CD4-positive, alpha-beta T cell (primary cell): ENCODE measurements at regions not wholly inside any gene's neighbourhood (a gene's known extent, or its start where the extent isn't known, plus 50 kb on each side); places are given as distances from the start of the nearest gene placed in this dataset.
"Not testable (repeated sequence)": the region's sequence is repeated elsewhere in the genome, so short reads cannot be mapped to it uniquely, and the experiment has no call there.

Experiments
- ATAC-seq: fragments of 200-7000 bp; cut with Tn5 transposase; one replicate; pipeline ENCODE4 v1.10.0; 2022; ENCODE audit warnings: mild to moderate bottlenecking; ENCODE audit not compliant: poor library complexity
- CTCF ChIA-PET: fragments of 350-600 bp; sonication (Branson Sonifier 250); formaldehyde crosslinking; loops from one replicate; lab custom pipeline; 2021; ENCODE audit warnings: antibody characterized with exemption, inconsistent platforms; lab: Charles Lee
- POLR2A ChIA-PET: fragments of 350-600 bp; sonication (Branson Sonifier 250); formaldehyde crosslinking; loops from one replicate; lab custom pipeline; 2021; ENCODE audit warnings: antibody characterized with exemption, inconsistent platforms; lab: Charles Lee
- DNase-seq, 14 experiments: peaks; one replicate each; pipeline ENCODE4 v3.0.0-alpha.2; 2013 to 2020; ENCODE audit warnings: mixed read lengths in 2 of 14
- H3K27ac ChIP-seq, 2 donors: one replicate each; pipeline versions ENCODE4 v1.5.1 to v1.7.0; 2013; ENCODE audit warnings: low read length in 2 of 2, low read depth in 1 of 2, mild to moderate bottlenecking in 1 of 2
- H3K27me3 ChIP-seq, 2 experiments: 1 replicate in 1 of 2; 2 replicates in 1 of 2; pipeline versions ENCODE4 v1.6.1 to v1.7.0; 2013; ENCODE audit warnings: low read length in 2 of 2, control low read depth in 1 of 2, mild to moderate bottlenecking in 1 of 2, moderate library complexity in 1 of 2; ENCODE audit not compliant: insufficient read depth in 2 of 2, control insufficient read depth in 1 of 2
- H3K36me3 ChIP-seq: one replicate; pipeline ENCODE4 v1.6.1; 2013; ENCODE audit warnings: low read length, control low read depth; ENCODE audit not compliant: insufficient read depth
- H3K4me1 ChIP-seq: one replicate; pipeline ENCODE4 v1.6.1; 2013; ENCODE audit warnings: low read length, control low read depth; ENCODE audit not compliant: insufficient read depth
- H3K4me3 ChIP-seq: one replicate; pipeline ENCODE4 v1.5.1; 2013; ENCODE audit warnings: mild to moderate bottlenecking, low read length, moderate library complexity
- H3K9me3 ChIP-seq, 2 experiments: 1 replicate in 1 of 2; 2 replicates in 1 of 2; pipeline versions ENCODE4 v1.6.1 to v1.7.0; 2013; ENCODE audit warnings: low read length in 2 of 2, mild to moderate bottlenecking in 2 of 2, control low read depth in 1 of 2, moderate library complexity in 1 of 2; ENCODE audit not compliant: control insufficient read depth in 1 of 2, insufficient read depth in 1 of 2
- H3K27ac Mint-ChIP-seq: one replicate; pipeline ENCODE4 v1.8.0; 2020; ENCODE audit warnings: mixed read lengths
- H3K27me3 Mint-ChIP-seq: one replicate; pipeline ENCODE4 v1.8.0; 2021; ENCODE audit warnings: mixed read lengths
- H3K36me3 Mint-ChIP-seq: one replicate; pipeline ENCODE4 v1.8.0; 2021; ENCODE audit warnings: low read depth, mixed read lengths
- H3K4me1 Mint-ChIP-seq: one replicate; pipeline ENCODE4 v1.8.0; 2021; ENCODE audit warnings: low read depth, mixed read lengths
- H3K4me3 Mint-ChIP-seq: one replicate; pipeline ENCODE4 v1.8.0; 2020; ENCODE audit warnings: mild to moderate bottlenecking, mixed read lengths
- H3K9me3 Mint-ChIP-seq: one replicate; pipeline ENCODE4 v1.8.0; 2020; ENCODE audit warnings: mixed read lengths
- intact Hi-C, 2 experiments: fragments of 100-400 bp; cut with DNase I in 1 of 2; cut with micrococcal nuclease in 1 of 2; formaldehyde crosslinking; loops; one replicate each; pipeline versions ENCODE4 v1.15.1 to v1.9.0; 2023 to 2025; cut with DNase I, micrococcal nuclease
- TF ChIP-seq, protein P1 (sequence below): fragments of 200-600 bp; IDR thresholded peaks from one replicate; pipeline ENCODE4 v1.8.0; 2022; ENCODE audit warnings: antibody characterized with exemption, mild to moderate bottlenecking

DNA sequence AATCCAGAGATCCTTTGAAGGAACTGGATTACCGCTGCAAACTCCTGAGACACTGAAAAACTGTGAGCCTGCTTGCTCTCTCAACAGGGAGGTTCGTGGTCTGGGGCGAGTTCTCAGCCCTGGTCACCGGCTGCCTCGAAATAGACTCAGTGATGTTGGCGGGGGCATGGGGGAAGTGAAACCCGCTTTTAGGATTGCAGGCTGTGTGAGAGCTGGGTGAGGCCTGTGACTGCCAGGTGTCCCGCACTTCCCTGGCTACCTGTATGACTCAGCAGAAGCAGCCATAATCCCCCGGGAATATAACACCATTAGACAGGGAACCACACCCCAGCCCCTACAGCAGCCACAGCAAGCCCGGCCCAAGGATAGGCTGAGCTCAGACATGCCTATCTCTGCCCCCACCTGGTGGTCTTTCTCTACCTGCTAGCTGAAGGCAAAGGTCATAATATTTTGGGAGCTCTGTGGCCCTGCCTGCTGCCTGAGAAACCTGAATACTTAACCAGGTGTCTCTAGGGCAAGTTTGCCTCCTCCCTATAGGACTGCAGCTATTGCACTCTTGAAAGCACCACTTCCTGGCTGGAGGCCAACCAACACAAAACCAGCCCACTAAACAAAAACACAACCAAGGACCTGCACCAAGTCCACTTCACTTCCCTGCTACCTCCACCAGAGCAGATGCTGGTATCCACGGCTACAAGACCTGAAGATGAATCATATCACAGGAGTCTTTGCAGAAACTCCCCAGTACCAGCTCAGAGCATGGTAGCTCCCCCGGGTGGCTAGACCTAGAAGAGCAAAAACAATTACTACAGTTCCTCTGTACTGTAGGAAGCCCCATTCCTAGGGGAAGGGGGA is 202.0 kb downstream of the RRAGB start:
- Mint-ChIP-seq H3K9me3 (peaks cover 3% of the 10 kb centered on the region), H3K27ac (no peak overlapping the region), H3K36me3 (peaks cover 20% of the 10 kb centered on the region), H3K4me1 (no peaks in the 10 kb centered on the region), H3K4me3 (no peak overlapping the region), H3K27me3 (no peaks in the 10 kb centered on the region)
- Histone ChIP-seq H3K4me1 (no peaks in the 10 kb centered on the region), H3K36me3 (no peaks in the 10 kb centered on the region), H3K27me3 (no peaks in the 10 kb centered on the region), H3K27ac (no peak overlapping the region), H3K4me3 (no peak overlapping the region), H3K9me3 (peaks cover 0 to 11% of the 10 kb centered on the region in 2 experiments)
- TF ChIP-seq, protein P1, sequence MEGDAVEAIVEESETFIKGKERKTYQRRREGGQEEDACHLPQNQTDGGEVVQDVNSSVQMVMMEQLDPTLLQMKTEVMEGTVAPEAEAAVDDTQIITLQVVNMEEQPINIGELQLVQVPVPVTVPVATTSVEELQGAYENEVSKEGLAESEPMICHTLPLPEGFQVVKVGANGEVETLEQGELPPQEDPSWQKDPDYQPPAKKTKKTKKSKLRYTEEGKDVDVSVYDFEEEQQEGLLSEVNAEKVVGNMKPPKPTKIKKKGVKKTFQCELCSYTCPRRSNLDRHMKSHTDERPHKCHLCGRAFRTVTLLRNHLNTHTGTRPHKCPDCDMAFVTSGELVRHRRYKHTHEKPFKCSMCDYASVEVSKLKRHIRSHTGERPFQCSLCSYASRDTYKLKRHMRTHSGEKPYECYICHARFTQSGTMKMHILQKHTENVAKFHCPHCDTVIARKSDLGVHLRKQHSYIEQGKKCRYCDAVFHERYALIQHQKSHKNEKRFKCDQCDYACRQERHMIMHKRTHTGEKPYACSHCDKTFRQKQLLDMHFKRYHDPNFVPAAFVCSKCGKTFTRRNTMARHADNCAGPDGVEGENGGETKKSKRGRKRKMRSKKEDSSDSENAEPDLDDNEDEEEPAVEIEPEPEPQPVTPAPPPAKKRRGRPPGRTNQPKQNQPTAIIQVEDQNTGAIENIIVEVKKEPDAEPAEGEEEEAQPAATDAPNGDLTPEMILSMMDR, result no peak
- ATAC-seq (no peak), DNase-seq (no peak)
- POLR2A ChIA-PET, result no interaction called here
- CTCF ChIA-PET, result no interaction called here
- intact Hi-C loops, result no loop called here

- H3K4me1 ChIP-seq, result no peaks in the 10 kb centered on the region
- no peak for ATAC-seq
- Mint-ChIP-seq H3K4me1 (no peaks in the 10 kb centered on the region), H3K27ac (no peak overlapping the region), H3K4me3 (no peak overlapping the region), H3K9me3 (no peaks in the 10 kb centered on the region), H3K36me3 (peaks cover 34% of the 10 kb centered on the region), H3K27me3 (no peaks in the 10 kb centered on the region)
- ChIA-PET POLR2A (no interaction called here), CTCF (interaction anchor here (0.7 kb wide), 1 partner anchor 918 kb away, joined by 4 read pairs; no protein-coding TSS in a partner anchor)
- H3K4me3 ChIP-seq, result no peak overlapping the region
- H3K27me3 ChIP-seq, result no peaks in the 10 kb centered on the region
- no peak overlapping the region for H3K27ac ChIP-seq
- DNase-seq, result no peak
- H3K36me3 ChIP-seq, result no peaks in the 10 kb centered on the region
- TF ChIP-seq, protein P1, result no peak
- intact Hi-C loops, result no loop called here
- peaks cover 0 to 10% of the 10 kb centered on the region in 2 experiments for H3K9me3 ChIP-seq
Observed at GRCh38 chrX:55924574-55924973, 207.0 kb downstream of the RRAGB start.

GRCh38 chrX:55928529-55928928 is 211.0 kb downstream of the RRAGB start:
- CTCF ChIA-PET, H3K4me1 Mint-ChIP-seq, H3K27me3 ChIP-seq, H3K4me3 Mint-ChIP-seq, H3K36me3 ChIP-seq, ATAC-seq, DNase-seq, H3K4me3 ChIP-seq, H3K4me1 ChIP-seq, H3K9me3 ChIP-seq, H3K27ac Mint-ChIP-seq, POLR2A ChIA-PET, H3K27ac ChIP-seq, H3K9me3 Mint-ChIP-seq, H3K27me3 Mint-ChIP-seq, intact Hi-C loops: not testable (repeated sequence)
- peaks cover 38% of the 10 kb centered on the region for H3K36me3 Mint-ChIP-seq
